ENCODE measurements at regions not wholly inside any gene's neighbourhood (a gene's known extent, or its start where the extent isn't known, plus 50 kb on each side); places are given as distances from the start of the nearest gene placed in this dataset.

DNA sequence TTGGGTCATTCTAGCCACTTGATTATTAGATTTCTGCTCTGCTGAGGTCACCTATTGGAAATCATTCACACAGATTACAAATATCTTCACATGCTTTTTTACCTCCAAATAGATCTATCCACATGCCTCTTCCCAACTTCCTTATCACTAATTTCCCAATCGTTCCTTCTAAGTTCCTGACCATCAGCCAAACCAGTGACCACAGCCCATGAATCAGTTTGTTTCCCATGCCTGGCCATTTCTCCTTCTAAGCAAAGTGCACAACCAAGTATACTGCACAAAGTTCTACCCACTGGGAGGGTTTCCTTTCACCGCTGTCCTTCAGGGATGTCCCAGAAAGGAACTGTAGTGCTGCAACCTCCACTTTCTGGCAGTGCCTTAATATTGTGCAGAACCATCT, 140.5 kb upstream of the SYNDIG1 start:
- TF ChIP-seq, protein P1, sequence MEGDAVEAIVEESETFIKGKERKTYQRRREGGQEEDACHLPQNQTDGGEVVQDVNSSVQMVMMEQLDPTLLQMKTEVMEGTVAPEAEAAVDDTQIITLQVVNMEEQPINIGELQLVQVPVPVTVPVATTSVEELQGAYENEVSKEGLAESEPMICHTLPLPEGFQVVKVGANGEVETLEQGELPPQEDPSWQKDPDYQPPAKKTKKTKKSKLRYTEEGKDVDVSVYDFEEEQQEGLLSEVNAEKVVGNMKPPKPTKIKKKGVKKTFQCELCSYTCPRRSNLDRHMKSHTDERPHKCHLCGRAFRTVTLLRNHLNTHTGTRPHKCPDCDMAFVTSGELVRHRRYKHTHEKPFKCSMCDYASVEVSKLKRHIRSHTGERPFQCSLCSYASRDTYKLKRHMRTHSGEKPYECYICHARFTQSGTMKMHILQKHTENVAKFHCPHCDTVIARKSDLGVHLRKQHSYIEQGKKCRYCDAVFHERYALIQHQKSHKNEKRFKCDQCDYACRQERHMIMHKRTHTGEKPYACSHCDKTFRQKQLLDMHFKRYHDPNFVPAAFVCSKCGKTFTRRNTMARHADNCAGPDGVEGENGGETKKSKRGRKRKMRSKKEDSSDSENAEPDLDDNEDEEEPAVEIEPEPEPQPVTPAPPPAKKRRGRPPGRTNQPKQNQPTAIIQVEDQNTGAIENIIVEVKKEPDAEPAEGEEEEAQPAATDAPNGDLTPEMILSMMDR (IDR thresholded peaks at IDR 0.05) = no peak
- TF ChIP-seq POLR2A (IDR thresholded peaks at IDR 0.05; ENCODE audit: low read depth) (no peak), POLR2AphosphoS5 (IDR thresholded peaks at IDR 0.05) (no peak), EP300 (IDR thresholded peaks at IDR 0.05) (no peak)
